ENCODE measurements at regions not wholly inside any gene's neighbourhood (a gene's known extent, or its start where the extent isn't known, plus 50 kb on each side); places are given as distances from the start of the nearest gene placed in this dataset.
"Not testable (repeated sequence)": the region's sequence is repeated elsewhere in the genome, so short reads cannot be mapped to it uniquely, and the experiment has no call there.

DNA sequence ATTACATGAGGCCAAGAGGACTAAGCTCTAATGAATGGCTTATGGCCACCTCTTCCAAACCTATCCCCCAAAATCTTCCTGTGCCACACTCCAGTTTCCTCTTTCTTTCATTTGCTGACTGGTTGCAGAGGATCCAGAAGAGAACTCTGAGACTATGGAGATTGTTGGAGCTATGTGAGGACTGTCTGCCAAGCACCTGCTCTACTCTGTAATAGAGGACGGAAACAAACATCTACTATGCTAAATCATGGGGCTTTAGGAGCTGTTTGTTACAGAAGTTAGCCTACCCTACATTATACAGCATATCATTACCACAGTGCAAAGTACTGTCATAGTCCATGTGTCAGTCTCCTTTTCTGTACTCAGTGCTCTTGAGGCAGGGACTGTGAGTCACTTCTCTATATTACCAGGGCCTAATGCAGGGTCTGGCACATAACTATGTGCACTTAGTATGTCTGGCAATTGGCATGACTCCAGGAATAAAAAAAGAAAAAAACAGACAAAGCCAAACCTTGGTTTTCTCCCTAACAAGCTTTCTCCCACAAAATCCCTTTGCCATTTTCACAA lies 95.1 kb downstream of the RPAP3 start:
- DNase-seq (ENCODE audit: low spot score) = no peak

DNA sequence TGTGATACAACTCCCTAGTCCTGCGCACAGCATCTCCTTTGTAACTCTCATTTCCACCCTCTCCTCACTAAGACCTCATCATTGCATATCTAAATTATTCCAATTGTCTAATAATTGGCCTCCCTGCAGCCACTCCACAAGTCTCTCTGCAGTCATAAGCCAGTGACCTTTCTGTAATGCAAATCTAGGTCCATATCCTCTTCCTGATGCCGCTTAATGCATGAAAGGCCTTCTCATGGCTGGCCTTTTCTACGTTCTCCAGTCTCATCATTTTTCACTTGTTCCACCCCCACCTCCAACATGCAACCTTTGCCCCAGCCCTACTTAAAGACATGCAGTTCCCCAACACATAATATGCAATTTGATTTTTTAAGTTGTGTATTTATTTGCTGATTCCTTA lies 96.0 kb downstream of the RPAP3 start:
- no peak for DNase-seq (ENCODE audit: low spot score)

DNA sequence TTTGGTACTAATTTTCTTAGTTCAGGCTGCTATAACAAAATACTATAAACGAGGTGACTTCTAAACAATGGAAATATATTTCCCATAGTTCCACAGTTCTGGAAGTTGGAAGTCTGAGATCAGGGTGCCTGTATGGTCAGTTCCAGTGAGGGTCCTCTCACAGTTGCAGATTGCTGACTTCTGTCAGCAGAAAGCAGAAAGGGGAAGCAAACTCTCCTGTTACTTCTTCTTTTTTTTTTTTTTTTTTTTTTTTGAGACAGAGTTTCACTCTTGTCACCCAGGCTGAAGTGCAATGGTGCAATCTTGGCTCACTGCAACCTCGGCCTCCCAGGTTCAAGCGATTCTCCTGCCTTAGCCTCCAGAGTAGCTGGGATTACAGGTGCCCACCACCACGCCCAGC lies 97.2 kb downstream of the RPAP3 start:
- DNase-seq (ENCODE audit: low spot score) = not testable (repeated sequence)

DNA sequence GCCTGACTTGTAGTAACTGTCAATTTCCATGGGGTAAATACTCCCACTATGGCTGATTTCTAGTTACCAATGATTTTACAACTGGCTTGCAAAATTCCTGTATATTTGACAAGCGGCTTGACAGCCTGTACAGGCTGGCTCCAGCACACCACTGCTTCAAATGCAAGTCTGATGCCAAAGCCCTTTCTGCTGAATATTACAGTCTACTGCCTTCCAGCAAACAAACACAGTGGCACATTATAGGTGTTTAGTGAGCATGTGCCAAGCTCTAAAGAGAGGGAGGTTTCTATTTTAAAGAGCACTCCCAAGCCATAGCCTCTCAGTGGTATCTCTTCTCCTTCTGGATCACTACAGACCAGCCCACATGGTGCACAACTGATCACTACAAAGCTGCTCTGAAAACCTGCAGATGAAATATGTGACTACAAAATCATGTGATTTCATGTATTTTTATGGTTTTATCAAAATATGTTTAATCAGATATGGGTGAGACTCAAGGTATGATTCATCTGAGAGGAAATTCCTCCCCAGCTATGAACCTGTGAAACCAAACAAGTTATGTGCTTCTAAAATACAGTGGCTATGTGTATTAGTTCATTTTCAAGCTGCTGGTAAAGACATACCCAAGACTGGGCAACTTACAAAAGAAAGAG lies 101.5 kb downstream of the RPAP3 start:
- no peak for DNase-seq (ENCODE audit: low spot score)

DNA sequence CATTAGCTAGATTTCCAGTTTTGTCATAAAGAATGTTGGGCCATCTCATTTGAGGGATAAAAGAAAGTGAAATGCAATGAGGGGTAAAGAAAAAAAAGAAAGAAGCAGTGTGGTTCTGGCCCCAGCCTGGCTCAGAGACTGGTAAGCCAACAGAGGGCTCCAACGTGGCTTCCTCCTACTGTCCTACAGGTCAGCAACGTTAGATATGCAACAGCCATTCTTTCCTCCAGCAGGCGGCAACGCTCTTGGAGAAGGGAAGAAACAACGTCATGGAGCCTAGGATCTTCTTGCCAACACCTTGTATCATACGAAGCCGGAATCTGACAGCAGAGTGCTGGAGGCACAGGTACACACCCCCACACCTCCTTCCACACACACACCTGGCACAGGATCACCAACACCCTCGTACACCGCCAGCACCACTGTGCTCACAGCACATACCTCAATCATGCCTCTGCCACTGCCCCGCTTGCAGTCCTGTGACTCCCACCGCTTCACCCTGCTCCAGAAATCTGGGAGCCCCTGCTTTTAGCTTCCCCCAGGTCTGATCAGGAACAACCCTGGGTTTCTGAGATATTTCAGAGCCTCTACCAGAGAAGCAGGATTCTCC lies 102.8 kb downstream of the RPAP3 start:
- DNase-seq (ENCODE audit: low spot score) = no peak

DNA sequence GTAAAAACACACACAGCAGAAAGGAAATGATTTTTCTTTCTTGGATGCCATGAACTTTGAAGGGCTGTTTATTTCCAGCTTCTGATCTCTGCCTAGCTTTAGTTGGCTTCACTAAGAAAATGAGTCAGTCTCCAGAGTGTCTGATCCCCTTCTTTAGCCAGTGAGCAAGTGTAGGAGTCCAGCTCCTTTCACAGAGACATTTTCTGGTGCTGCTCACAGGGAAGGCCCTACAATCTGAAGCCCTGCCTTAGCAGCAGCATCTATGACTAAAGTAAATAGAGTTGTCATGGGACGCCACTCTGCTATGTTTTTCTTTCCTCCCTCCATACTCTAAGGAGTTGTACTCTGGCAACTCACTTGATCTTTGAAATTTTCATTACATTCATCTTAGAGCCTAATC lies 103.5 kb downstream of the RPAP3 start:
- DNase-seq (ENCODE audit: low spot score) = no peak

DNA sequence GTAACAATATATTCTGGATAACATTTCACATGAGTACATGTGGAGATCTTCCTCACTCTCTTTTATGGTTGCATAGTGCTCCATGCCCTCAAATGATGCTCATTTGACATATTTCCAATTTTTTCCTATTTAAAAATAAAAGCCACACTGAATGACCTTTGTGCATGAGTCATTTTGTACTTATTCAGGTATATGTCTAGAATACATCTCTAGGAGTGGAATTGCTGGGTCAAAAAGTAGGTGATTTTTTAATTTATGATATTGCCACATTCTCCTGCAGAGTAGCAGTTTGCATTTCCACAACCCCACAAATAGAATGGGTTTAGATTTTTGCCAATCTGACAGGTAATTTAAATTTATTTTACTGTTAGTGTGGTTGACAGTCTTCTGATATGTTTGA lies 104.8 kb downstream of the RPAP3 start:
- DNase-seq (ENCODE audit: low spot score) = no peak

DNA sequence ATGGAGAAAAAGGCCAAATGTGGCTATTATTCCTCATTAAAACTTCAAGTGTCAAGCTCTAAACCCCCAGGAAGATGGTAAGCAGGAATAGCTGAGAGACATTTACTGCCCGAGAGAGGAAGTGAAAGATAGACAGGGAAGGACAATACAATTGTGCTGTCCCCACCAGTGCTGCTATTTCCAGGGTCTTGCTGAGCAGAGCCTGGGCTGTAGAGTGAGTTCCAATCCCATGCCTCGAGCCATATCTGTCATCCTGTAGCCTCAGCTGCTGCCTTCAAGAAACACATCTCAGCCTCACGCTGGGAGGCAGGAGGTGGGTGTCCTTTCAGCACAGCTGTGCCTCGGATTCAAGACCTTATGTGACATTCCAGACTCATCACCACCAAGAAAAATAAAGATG lies 114.0 kb downstream of the RPAP3 start:
- no peak for DNase-seq (ENCODE audit: low spot score)

DNA sequence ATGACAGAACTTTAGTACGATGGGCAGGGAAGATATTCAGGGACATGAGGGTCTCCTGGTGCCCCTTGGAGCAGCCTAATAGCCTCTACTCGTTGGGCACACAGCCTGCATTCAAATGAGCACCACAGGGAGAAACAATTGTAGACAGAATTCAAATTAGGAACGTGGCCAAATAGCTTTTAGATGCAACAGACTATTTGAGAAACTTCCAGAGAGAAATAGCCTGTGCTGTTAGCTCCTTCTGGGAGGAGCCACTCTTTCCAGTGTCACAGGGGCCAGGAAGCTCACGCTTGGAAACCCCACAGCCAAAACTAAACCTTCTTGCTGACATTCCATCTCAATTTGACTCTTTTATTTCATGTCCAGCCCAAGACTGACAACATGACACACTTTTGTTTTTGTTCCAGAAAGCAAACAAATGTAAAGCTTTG lies 114.5 kb downstream of the RPAP3 start:
- DNase-seq (ENCODE audit: low spot score) = no peak

DNA sequence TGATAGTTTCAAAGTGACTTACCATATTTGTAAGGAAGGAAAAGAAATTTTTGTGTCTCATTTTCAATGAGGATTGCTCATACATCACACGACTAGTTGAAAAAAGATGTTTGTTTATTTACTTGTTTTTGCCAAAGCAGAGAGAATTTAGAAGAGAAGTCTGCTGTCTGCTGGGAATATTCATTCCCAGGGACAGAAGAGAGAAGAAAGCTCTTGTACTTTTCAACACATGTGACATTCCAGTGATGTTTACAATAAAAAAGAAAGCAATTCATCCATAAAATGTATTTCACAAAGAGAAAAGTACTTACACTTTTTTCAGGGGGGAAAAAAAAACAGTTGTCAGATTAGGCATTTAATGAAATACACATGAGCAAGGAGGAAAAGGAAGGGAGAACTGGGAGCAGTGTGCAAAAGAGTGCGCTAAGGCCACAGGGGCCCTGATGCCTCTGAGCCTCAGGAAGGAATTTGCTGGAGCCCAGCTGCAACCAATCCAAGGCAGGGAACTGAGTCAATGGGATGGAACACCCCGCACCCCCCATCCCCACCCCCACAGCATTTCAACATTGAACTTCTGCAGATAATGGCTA lies 115.0 kb downstream of the RPAP3 start:
- DNase-seq (ENCODE audit: low spot score) = no peak

DNA sequence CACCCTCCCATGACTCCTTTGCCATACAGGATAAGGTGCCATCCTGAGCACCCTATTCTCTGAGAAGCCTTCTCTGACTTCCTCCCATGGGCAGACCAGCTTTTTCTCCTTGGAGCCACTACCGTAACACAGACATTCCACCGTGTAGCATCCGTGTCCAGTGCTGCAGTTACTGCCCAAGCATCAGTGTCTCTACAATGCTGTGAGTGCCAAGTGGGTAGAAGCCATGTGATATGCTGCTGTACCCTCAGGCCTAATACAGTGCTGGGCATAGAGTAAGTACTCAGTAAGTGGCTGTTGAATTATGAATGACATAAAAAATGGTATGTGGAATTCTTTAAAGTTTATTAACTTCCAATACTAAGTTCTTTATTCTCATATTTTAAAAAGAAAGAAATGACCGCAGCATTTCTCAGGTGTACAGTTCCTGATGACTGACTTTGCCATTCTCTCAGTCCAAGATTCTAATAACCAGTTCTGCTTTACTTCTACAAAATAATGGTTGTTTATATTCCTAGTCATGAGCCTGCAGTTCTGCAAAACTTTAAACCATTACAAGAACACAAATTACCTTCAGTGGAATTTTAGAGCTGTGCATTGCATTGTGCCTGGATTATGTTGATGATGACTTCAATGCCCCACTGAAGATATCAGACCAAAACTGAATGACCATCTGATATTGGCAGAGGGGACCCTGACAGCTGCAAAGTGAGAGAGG lies 118.7 kb downstream of the RPAP3 start:
- no peak for DNase-seq (ENCODE audit: low spot score)

DNA sequence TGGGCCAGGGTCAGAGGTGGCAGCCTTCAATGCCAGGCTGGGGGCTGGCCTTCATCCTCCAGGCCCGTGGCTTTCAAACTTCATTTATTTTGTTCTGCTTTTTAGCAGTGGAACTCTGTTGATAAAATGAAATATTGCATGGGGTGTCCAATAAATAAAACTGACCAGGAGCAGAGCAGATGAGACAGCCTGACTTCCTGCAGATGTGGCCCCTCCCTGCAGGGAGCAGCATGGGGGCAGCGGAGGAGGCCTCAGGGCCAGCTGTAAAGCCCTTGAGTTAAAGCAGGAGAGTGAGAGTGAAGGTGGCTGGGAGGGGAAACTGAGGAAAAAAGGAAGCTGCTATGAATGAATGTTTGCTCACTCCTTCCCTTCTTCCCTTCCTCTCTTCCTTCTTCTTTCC lies 120.3 kb downstream of the RPAP3 start:
- DNase-seq (ENCODE audit: low spot score) = no peak

DNA sequence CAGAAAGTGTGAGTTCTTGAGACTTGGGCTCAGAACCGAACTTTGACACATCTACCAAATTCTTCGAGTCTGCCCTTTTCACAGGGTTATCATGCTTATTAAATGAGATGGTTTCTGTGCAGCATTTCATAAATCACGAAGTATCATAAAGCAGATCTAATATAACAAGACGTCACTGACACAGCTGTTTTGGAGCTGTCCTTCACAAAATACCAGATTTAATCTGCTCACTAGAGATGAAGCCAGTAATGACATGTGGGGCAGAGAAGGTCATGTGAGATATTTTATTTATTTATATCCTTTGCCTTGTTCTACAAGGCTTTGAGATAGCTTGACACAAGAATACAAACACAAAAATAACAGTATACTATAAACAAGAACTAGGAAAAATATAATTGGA lies 127.0 kb downstream of the RPAP3 start:
- DNase-seq (ENCODE audit: low spot score) = no peak

DNA sequence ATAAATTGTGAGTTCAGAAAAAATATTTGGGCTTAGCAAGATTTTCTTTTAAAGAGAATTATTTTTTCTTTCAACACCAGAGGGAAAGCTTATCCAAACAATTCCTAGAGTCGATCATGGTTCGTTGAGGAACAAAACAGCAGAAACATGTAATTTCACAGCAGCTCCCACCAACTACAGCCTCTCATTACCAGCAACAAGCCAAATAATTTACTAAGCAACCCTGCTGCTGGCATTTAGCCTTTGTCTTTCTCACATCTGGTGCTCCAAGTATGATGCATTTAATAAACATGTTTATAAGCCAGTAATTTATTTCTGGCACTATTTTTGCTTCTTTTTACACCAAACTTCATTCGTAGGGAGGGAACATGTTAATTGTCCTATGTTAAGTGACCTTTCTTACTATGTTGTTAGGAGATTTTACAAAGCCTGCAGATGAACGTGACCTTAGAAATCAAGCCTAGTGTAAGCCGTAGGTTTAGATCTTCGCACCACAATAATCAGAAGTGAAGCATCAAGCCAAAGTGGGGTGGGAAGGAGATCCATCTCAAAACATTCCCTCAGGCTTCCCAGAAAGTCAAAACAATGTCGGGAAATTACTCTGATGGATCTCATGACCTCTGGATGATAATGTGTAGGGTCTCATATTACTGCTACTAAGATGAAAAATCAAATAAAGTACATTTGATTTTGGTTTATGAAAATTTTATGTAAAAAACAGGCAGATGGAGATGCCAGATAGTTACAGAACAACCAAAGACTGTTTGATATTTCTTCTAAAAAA lies 128.4 kb downstream of the RPAP3 start:
- DNase-seq (ENCODE audit: low spot score) = no peak

DNA sequence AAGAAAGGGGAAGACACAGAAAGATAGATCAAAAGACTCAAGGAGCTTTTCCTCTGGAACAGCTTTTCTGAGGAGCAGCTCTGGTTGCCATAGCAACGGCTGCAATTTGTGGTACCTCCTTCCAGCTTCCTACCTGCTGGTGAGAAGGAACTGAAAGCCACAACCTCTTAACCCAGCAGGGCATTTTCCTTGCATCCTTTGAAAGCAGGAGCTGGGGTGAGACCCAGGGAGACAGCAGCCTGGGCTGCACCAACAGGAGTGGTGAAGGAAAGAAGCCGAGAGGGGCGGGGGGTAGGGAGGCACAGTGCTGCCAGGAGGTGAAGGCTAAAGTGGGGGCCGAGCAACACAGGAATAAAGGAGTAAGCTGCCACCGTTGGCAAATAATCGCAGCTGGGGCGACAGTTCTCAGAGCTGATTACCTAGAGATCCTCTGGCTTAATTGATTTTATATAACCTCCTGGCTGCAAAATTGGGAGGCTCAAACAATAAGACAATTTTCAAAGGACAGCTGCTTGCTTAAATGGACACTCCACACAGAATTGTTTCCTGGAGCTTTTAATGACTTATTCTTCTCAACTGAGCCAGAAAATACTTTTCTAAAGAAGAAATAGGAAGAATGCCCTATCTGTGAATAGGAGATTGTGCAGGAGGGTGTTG lies 129.4 kb downstream of the RPAP3 start:
- DNase-seq (ENCODE audit: low spot score) = no peak

DNA sequence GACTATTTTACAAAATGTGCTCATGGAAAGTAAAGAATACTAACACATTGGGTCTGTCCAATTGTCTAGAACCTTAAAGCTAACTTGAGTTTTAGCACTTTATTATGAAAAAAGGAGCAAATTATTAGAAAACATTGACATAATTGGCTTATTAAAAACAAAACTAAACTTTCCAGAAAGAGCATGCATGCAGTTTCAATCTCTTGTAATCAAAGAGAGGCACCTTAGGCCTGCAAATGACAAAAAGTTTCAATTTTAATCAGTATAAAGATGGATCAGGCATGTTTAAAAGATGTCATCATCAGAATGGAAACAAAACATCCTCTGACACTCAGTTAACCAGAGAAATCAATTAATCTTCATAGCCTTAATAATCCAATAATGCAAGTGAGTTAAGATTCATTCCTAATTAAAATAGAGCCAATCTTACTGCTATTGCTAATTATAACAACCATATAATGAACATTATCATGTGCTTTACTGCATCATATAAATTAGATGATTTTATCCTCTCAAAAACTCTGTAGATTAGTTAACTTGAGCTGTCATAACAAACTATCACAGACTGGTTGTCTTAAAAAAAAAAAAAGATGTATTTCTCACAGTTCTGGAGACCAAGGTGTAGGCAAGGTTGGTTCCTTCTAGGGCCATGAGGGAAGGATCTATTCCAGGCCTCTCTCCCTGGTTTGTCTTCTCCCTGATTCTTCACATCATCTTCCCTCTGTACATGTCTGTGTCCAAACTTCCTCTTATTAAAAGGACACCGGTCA lies 131.4 kb downstream of the RPAP3 start:
- no peak for DNase-seq (ENCODE audit: low spot score)

DNA sequence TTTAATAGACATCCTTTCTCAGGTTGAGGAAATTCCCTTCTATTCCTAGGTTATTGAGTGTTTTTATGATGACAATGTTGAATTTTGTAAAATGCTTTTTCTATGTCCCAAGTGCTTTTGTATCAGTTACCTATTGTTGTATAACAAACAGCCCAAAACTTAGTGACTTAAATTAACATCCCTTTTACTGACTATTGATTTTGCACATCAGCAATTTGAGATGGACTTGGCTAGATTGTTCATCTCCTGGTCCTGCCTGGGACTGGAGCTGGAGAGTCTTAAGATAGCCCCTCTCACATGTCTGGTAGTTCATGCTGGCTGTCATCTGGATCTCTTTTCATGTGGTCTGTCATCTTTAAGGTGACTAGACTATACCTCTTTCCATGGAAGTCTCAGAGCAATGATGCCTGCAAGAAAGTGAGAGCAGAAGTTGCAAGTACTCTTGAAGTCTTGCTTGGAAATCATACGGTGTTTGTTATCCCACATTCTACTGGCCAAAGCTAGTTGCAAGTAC lies 132.6 kb downstream of the RPAP3 start:
- DNase-seq (ENCODE audit: low spot score) = no peak

DNA sequence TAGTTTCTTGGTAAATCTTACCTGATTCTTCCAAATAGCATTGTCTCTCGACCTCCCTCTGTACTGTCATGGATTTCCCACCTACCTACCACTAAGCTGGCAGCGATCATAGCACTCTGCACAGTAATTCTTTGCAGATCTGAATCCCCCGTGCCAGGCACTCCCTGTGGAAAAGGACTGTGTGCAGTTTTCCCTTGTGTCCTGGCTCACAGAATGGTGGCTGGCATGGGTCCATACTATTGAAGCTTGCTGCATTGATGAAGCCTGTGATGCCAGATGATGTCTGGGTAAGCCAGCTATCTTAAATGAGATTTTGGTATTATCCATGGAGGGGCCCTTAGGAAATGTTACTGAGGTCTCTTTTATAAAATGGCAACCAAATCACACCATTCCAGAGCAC lies 135.7 kb downstream of the RPAP3 start:
- DNase-seq (ENCODE audit: low spot score) = no peak

DNA sequence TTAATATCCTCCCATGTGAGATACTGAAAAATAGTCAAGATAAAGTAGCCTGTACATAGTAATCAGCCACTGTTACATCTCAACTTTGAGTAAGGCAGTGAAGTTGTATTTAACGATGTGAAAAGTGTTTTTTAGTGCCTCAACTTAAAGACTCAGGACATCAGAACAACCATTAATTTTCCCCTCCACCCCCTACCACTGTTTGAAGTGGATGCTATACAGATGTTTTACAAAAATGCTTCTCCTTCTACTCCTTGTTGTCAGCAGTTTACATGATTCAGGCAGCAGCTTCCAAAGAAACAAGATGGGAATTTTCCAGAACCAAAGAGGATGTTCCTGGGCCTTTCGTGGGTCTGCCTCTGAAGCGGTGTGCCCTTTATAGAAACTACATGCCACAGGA lies 143.6 kb downstream of the RPAP3 start:
- DNase-seq (ENCODE audit: low spot score) = no peak

DNA sequence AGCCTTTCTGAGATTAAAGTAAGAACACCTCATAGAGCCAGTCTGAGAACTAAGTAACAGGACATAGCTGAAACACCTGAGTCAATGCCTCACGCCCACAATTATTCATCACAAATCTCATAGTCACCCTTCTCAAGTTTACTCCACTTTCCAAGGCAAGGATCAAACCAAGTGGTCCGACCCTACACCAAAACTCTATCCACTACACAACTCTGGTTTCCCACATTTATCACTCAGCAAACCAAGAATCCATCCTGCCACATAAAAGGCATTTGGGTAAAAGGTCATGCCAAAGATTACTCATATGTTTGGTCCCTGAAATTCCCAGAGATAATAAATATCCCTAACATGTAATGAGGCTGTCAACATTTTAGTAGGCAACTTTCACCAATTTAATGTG lies 144.1 kb downstream of the RPAP3 start:
- DNase-seq (ENCODE audit: low spot score) = no peak

DNA sequence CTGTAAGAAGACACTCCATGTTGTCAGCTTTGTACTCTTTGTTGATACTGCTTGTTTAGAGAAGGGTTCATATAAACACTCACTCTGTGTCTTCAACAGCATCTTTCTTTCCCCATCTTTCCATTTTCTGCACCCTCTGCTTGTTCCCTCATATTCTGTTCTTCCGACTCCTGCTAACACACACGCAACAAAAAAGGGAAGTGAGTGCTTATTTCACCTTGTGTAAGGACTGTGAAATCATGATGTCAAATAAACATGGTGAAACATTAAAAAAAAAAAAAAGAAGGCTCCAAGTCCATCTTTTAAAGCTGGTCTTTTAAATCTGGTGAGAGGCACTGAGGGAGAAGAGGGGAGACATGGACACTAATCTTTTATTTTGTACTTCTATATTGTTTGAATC lies 145.4 kb downstream of the RPAP3 start:
- DNase-seq (ENCODE audit: low spot score) = no peak

All from kidney capillary endothelial cell (primary cell).